OCI-LY7 (cell line): ENCODE measurements at regions not wholly inside any gene's neighbourhood (a gene's known extent, or its start where the extent isn't known, plus 50 kb on each side); places are given as distances from the start of the nearest gene placed in this dataset.

Experiments used
- EZH2phosphoT487 ChIP-seq: fragments of 200-600 bp; sonication (generic); IDR thresholded peaks from 2 replicates; pipeline ENCODE4 v1.6.1; 2018; ENCODE audit warnings: low read depth, borderline replicate concordance, mild to moderate bottlenecking, mixed run types, antibody characterized with exemption, low read length, moderate library complexity, mixed read lengths
- TF ChIP-seq, protein P1 (sequence below): fragments of 200-600 bp; sonication (generic); conservative IDR thresholded peaks from 2 replicates; pipeline ENCODE4 v1.5.1; 2014; ENCODE audit warnings: mild to moderate bottlenecking, antibody characterized with exemption, low read length, moderate library complexity, mixed read lengths

DNA sequence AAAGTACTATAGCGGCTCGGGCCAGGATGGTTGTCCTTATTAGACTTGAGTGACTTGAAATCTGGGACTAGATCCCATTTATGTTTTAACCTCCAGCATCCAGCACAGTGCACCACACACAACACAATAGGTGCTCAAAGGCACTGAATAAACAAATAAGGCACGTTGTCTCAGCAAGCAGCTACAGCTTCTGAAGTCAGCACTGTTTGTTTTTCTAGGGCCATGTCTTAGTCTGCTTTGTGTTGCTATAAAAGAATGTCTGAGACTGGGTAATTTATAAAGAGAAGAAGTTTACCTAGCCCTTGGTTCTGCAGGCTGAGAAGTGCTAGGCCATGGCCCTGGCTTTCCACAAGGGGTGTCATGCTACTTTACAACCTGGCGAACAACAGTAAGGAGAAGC lies 102.1 kb upstream of the LNX1 start:
- TF ChIP-seq, protein P1, sequence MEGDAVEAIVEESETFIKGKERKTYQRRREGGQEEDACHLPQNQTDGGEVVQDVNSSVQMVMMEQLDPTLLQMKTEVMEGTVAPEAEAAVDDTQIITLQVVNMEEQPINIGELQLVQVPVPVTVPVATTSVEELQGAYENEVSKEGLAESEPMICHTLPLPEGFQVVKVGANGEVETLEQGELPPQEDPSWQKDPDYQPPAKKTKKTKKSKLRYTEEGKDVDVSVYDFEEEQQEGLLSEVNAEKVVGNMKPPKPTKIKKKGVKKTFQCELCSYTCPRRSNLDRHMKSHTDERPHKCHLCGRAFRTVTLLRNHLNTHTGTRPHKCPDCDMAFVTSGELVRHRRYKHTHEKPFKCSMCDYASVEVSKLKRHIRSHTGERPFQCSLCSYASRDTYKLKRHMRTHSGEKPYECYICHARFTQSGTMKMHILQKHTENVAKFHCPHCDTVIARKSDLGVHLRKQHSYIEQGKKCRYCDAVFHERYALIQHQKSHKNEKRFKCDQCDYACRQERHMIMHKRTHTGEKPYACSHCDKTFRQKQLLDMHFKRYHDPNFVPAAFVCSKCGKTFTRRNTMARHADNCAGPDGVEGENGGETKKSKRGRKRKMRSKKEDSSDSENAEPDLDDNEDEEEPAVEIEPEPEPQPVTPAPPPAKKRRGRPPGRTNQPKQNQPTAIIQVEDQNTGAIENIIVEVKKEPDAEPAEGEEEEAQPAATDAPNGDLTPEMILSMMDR = no peak
- TF ChIP-seq EZH2phosphoT487 = no peak
